22Rv1 (cell line): ENCODE measurements at regions not wholly inside any gene's neighbourhood (a gene's known extent, or its start where the extent isn't known, plus 50 kb on each side); places are given as distances from the start of the nearest gene placed in this dataset.

Source experiments
- CTCF ChIP-seq: fragments of 450-650 bp; IDR thresholded peaks from 2 replicates; pipeline ENCODE4 v1.5.1; 2017; ENCODE audit warnings: mild to moderate bottlenecking
- ZFX ChIP-seq: fragments of 450-650 bp; IDR thresholded peaks from 2 replicates; pipeline ENCODE4 v1.6.1; 2017; ENCODE audit warnings: antibody characterized with exemption, borderline replicate concordance

- TF ChIP-seq CTCF: no peak
- TF ChIP-seq ZFX: no peak
These were observed 154.7 kb downstream of the RBM43 start for GRCh38 chr2:151106805-151107506.
